NT2/D1 (cell line): ENCODE measurements at regions not wholly inside any gene's neighbourhood (a gene's known extent, or its start where the extent isn't known, plus 50 kb on each side); places are given as distances from the start of the nearest gene placed in this dataset.
"Not testable (repeated sequence)": the region's sequence is repeated elsewhere in the genome, so short reads cannot be mapped to it uniquely, and the experiment has no call there.

Experiments
- DNase-seq: peaks from one replicate; pipeline ENCODE4 v3.0.0-alpha.2; 2011; ENCODE audit warnings: low read depth, low spot score
- H3K27me3 ChIP-seq: 2 replicates; pipeline ENCODE4 v1.6.0; 2011; ENCODE audit warnings: mild to moderate bottlenecking; ENCODE audit not compliant: insufficient read length, insufficient read depth
- H3K36me3 ChIP-seq: 2 replicates; pipeline ENCODE4 v1.6.1; 2011; ENCODE audit warnings: mild to moderate bottlenecking, low read length, mixed read lengths; ENCODE audit not compliant: insufficient read depth, insufficient read length
- H3K4me1 ChIP-seq: 2 replicates; pipeline ENCODE4 v1.5.1; 2011; ENCODE audit not compliant: insufficient read depth, insufficient read length
- H3K4me3 ChIP-seq: 2 replicates; pipeline ENCODE4 v1.5.1; 2011; ENCODE audit warnings: low read depth; ENCODE audit not compliant: insufficient read length
- H3K9ac ChIP-seq: 2 replicates; pipeline ENCODE4 v1.6.0; 2011; ENCODE audit warnings: low read depth; ENCODE audit not compliant: insufficient read length
- H3K9me3 ChIP-seq: 2 replicates; pipeline ENCODE4 v1.5.1; 2011; ENCODE audit warnings: mild to moderate bottlenecking, low read length; ENCODE audit not compliant: insufficient read depth
- SUZ12 ChIP-seq: IDR thresholded peaks from 2 replicates; pipeline ENCODE4 v1.6.1; 2011; ENCODE audit not compliant: insufficient read length, insufficient read depth; ENCODE audit errors: extremely low read depth
- YY1 ChIP-seq: IDR thresholded peaks from 2 replicates; pipeline ENCODE4 v1.6.1; 2011; ENCODE audit not compliant: insufficient read length, insufficient read depth
- ZNF274 ChIP-seq: IDR thresholded peaks from 2 replicates; pipeline ENCODE4 v1.6.1; 2011; ENCODE audit warnings: mild to moderate bottlenecking, low read depth, low read length

- H3K27me3 ChIP-seq = no peaks in the 10 kb centered on the region
- TF ChIP-seq ZNF274 (no peak), SUZ12 (no peak), YY1 (no peak)
- no peaks in the 10 kb centered on the region for H3K9me3 ChIP-seq
- H3K4me3 ChIP-seq = no peak overlapping the region
- H3K9ac ChIP-seq = no peak overlapping the region
- no peaks in the 10 kb centered on the region for H3K36me3 ChIP-seq
- no peaks in the 10 kb centered on the region for H3K4me1 ChIP-seq
- no peak for DNase-seq
Observed at GRCh38 chr21:35818597-35818996, 241.7 kb downstream of the SETD4 start.

- DNase-seq = no peak
- no peak for TF ChIP-seq YY1
- TF ChIP-seq ZNF274 = no peak
- no peak for TF ChIP-seq SUZ12
- Histone ChIP-seq H3K4me3 (no peak overlapping the region), H3K36me3 (no peaks in the 10 kb centered on the region), H3K27me3 (no peaks in the 10 kb centered on the region), H3K9ac (no peak overlapping the region), H3K4me1 (no peaks in the 10 kb centered on the region), H3K9me3 (no peaks in the 10 kb centered on the region; the same call in 1 of the 2 replicates)
Observed at GRCh38 chr21:35814858-35815619, 245.3 kb downstream of the SETD4 start.

- no peaks in the 10 kb centered on the region for H3K36me3 ChIP-seq
- TF ChIP-seq YY1 (no peak), ZNF274 (no peak), SUZ12 (no peak)
- no peaks in the 10 kb centered on the region for H3K27me3 ChIP-seq
- H3K4me3 ChIP-seq = no peak overlapping the region
- H3K9ac ChIP-seq = no peak overlapping the region
- no peak for DNase-seq
- H3K4me1 ChIP-seq = no peaks in the 10 kb centered on the region
- no peaks in the 10 kb centered on the region; the same call in 1 of the 2 replicates for H3K9me3 ChIP-seq
Observed at GRCh38 chr21:35812679-35813078, 247.6 kb downstream of the SETD4 start.

- no peak overlapping the region for H3K4me3 ChIP-seq
- no peak for DNase-seq
- H3K36me3 ChIP-seq = no peaks in the 10 kb centered on the region
- H3K9ac ChIP-seq = no peak overlapping the region
- H3K9me3 ChIP-seq = no peaks in the 10 kb centered on the region; the same call in 1 of the 2 replicates
- H3K4me1 ChIP-seq = no peaks in the 10 kb centered on the region
- no peaks in the 10 kb centered on the region for H3K27me3 ChIP-seq
- no peak for TF ChIP-seq YY1
- TF ChIP-seq ZNF274 = no peak
- no peak for TF ChIP-seq SUZ12
Observed at GRCh38 chr21:35811191-35811806, 249.0 kb downstream of the SETD4 start.

GRCh38 chr21:35810431-35810970, 249.8 kb downstream of the SETD4 start:
- H3K4me3 ChIP-seq = no peak overlapping the region
- H3K9ac ChIP-seq = no peak overlapping the region
- no peaks in the 10 kb centered on the region for H3K27me3 ChIP-seq
- DNase-seq = no peak
- TF ChIP-seq SUZ12 = no peak
- H3K36me3 ChIP-seq = no peaks in the 10 kb centered on the region
- H3K4me1 ChIP-seq = no peaks in the 10 kb centered on the region
- peaks cover 4% of the 10 kb centered on the region; the same call in 1 of the 2 replicates for H3K9me3 ChIP-seq

- Histone ChIP-seq H3K36me3 (no peaks in the 10 kb centered on the region), H3K4me3 (no peak overlapping the region), H3K9ac (no peak overlapping the region), H3K4me1 (no peaks in the 10 kb centered on the region), H3K27me3 (no peaks in the 10 kb centered on the region), H3K9me3 (peaks cover 19% of the 10 kb centered on the region)
- no peak for DNase-seq
- no peak for TF ChIP-seq SUZ12
- no peak for TF ChIP-seq ZNF274
- TF ChIP-seq YY1 = no peak
Observed at GRCh38 chr21:35801391-35801790, 258.9 kb downstream of the SETD4 start.

GRCh38 chr21:35800796-35801385, 259.4 kb downstream of the SETD4 start:
- not testable (repeated sequence) for H3K36me3 ChIP-seq, H3K27me3 ChIP-seq, H3K4me3 ChIP-seq, DNase-seq, H3K4me1 ChIP-seq, H3K9ac ChIP-seq
- H3K9me3 ChIP-seq = peaks cover 18% of the 10 kb centered on the region
